ENCODE measurements at regions not wholly inside any gene's neighbourhood (a gene's known extent, or its start where the extent isn't known, plus 50 kb on each side); places are given as distances from the start of the nearest gene placed in this dataset.

- TF ChIP-seq, protein P1, sequence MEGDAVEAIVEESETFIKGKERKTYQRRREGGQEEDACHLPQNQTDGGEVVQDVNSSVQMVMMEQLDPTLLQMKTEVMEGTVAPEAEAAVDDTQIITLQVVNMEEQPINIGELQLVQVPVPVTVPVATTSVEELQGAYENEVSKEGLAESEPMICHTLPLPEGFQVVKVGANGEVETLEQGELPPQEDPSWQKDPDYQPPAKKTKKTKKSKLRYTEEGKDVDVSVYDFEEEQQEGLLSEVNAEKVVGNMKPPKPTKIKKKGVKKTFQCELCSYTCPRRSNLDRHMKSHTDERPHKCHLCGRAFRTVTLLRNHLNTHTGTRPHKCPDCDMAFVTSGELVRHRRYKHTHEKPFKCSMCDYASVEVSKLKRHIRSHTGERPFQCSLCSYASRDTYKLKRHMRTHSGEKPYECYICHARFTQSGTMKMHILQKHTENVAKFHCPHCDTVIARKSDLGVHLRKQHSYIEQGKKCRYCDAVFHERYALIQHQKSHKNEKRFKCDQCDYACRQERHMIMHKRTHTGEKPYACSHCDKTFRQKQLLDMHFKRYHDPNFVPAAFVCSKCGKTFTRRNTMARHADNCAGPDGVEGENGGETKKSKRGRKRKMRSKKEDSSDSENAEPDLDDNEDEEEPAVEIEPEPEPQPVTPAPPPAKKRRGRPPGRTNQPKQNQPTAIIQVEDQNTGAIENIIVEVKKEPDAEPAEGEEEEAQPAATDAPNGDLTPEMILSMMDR (conservative IDR thresholded peaks at IDR 0.05; ENCODE audit: low read depth, low read length) = no peak
- no peak for TF ChIP-seq EZH2 (IDR thresholded peaks at IDR 0.05; ENCODE audit: borderline replicate concordance, low read depth, low read length, poor library complexity, severe bottlenecking)
Measured at GRCh38 chr4:102403116-102403515, 57.8 kb upstream of the SLC39A8 start.
